T-cell (primary cell): ENCODE measurements at regions not wholly inside any gene's neighbourhood (a gene's known extent, or its start where the extent isn't known, plus 50 kb on each side); places are given as distances from the start of the nearest gene placed in this dataset.

Experiments
- ATAC-seq, 4 experiments: fragments of 200-7000 bp in 3 of 4; fragments of 150-1000 bp in 1 of 4; cut with Tn5 transposase; replicated peaks in 1 of 4; 1 replicate in 3 of 4; 2 replicates in 1 of 4; pipeline ENCODE4 v1.10.0; 2021; ENCODE audit warnings: moderate library complexity in 3 of 4, mild to moderate bottlenecking in 2 of 4, moderate number of reproducible peaks in 1 of 4
- CTCF ChIA-PET, 2 donors: fragments of 300-600 bp; sonication (Branson Sonifier 250); formaldehyde crosslinking; loops; one replicate each; lab custom pipeline; 2022; ENCODE audit warnings: antibody characterized with exemption in 2 of 2; lab: Charles Lee
- POLR2A ChIA-PET, 2 donors: fragments of 300-600 bp; sonication (Branson Sonifier 250); formaldehyde crosslinking; loops; one replicate each; lab custom pipeline; 2022; ENCODE audit warnings: antibody characterized with exemption in 2 of 2; lab: Charles Lee
- DNase-seq, 35 experiments: peaks; one replicate each; pipeline versions ENCODE4 v3.0.0 to v3.0.0-alpha.2; 2013 to 2023
- H3K27ac ChIP-seq: one replicate; pipeline ENCODE4 v1.5.1; 2013; ENCODE audit warnings: low read length
- H3K27me3 ChIP-seq, 2 experiments: replicated peaks in 1 of 2; 1 replicate in 1 of 2; 2 replicates in 1 of 2; pipeline versions ENCODE4 v1.6.1 to v1.7.0; 2013; ENCODE audit warnings: low read length in 1 of 2, mixed read lengths in 1 of 2; ENCODE audit not compliant: control insufficient read depth in 2 of 2, insufficient read depth in 2 of 2; ENCODE audit errors: extremely low read depth in 1 of 2
- H3K36me3 ChIP-seq, 2 donors: 1 replicate in 1 of 2; 2 replicates in 1 of 2; pipeline versions ENCODE4 v1.6.1 to v1.7.0; 2013; ENCODE audit warnings: low read length in 1 of 2; ENCODE audit not compliant: control insufficient read depth in 2 of 2, insufficient read depth in 1 of 2; ENCODE audit errors: extremely low read depth in 1 of 2
- H3K4me1 ChIP-seq, 2 experiments: 1 replicate in 1 of 2; 2 replicates in 1 of 2; pipeline versions ENCODE4 v1.6.1 to v1.7.0; 2013; ENCODE audit warnings: low read length in 2 of 2, mixed read lengths in 1 of 2; ENCODE audit not compliant: insufficient read depth in 2 of 2, control insufficient read depth in 1 of 2; ENCODE audit errors: extremely low read depth in 1 of 2
- H3K4me3 ChIP-seq, 2 donors: 1 replicate in 1 of 2; 2 replicates in 1 of 2; pipeline versions ENCODE4 v1.5.1 to v1.7.0; 2013; ENCODE audit warnings: mild to moderate bottlenecking in 2 of 2, low read length in 1 of 2, moderate library complexity in 1 of 2; ENCODE audit not compliant: control insufficient read depth in 1 of 2; ENCODE audit errors: extremely low read depth in 1 of 2
- H3K9me3 ChIP-seq: 2 replicates; pipeline ENCODE4 v1.7.0; 2013
- H3K27ac Mint-ChIP-seq, 2 donors: one replicate each; pipeline ENCODE4 v1.8.0; 2020 to 2021; ENCODE audit warnings: mild to moderate bottlenecking in 2 of 2, mixed read lengths in 2 of 2
- H3K27me3 Mint-ChIP-seq, 2 donors: one replicate each; pipeline ENCODE4 v1.8.0; 2021 to 2022; ENCODE audit warnings: mixed read lengths in 2 of 2
- H3K36me3 Mint-ChIP-seq: one replicate; pipeline ENCODE4 v1.8.0; 2021; ENCODE audit warnings: mixed read lengths
- H3K4me1 Mint-ChIP-seq, 3 donors: one replicate each; pipeline ENCODE4 v1.8.0; 2020 to 2022; ENCODE audit warnings: mixed read lengths in 3 of 3, mild to moderate bottlenecking in 1 of 3
- H3K4me3 Mint-ChIP-seq, 3 donors: one replicate each; pipeline ENCODE4 v1.8.0; 2020 to 2022; ENCODE audit warnings: mild to moderate bottlenecking in 3 of 3, mixed read lengths in 3 of 3, moderate library complexity in 3 of 3
- H3K9me3 Mint-ChIP-seq, 3 donors: one replicate each; pipeline ENCODE4 v1.8.0; 2020 to 2022; ENCODE audit warnings: mixed read lengths in 3 of 3
- WGBS: methylation state at CpG from one replicate; pipeline ENCODE4 v1.1.5; 2013; ENCODE audit warnings: missing lambda C conversion rate; ENCODE audit not compliant: insufficient coverage; 5-methylcytosine and 5-hydroxymethylcytosine counted together

DNA sequence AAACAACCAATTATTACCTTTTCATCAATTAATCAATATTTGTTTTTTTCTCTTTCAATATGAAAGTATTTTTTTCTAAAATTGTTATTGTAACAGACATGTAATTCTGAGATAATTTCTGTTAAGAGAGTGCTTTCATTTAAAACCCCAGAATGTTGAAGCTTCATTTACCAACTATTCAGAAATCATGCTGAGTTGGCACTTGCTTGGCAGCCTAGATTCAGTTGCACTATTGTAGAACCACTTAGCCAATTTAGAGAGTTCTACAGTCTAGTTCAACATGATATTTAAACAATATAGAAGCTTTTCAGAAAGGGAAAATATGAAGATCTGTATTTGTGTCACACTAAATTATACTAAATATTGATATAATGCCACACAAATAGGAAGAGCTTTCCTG, 56.1 kb upstream of the NKAIN2 start:
- Mint-ChIP-seq H3K4me1 (no peaks in the 10 kb centered on the region), H3K27ac (no peak overlapping the region), H3K27me3 (no peaks in the 10 kb centered on the region), H3K36me3 (no peaks in the 10 kb centered on the region), H3K4me3 (no peak overlapping the region), H3K9me3 (peaks cover 2 to 10% (median 7%) of the 10 kb centered on the region in 3 donors)
- ChIA-PET CTCF (interaction anchor here in 1 of 2 donors (0.7 kb wide), 1 partner anchor 497 kb away, joined by 6 read pairs; no protein-coding TSS in a partner anchor), POLR2A (no interaction called here)
- Histone ChIP-seq H3K4me3 (no peak overlapping the region), H3K9me3 (no peaks in the 10 kb centered on the region), H3K27ac (no peak overlapping the region), H3K27me3 (no peaks in the 10 kb centered on the region), H3K36me3 (no peaks in the 10 kb centered on the region), H3K4me1 (no peaks in the 10 kb centered on the region)
- DNase-seq (no peak), ATAC-seq (no peak)

DNA sequence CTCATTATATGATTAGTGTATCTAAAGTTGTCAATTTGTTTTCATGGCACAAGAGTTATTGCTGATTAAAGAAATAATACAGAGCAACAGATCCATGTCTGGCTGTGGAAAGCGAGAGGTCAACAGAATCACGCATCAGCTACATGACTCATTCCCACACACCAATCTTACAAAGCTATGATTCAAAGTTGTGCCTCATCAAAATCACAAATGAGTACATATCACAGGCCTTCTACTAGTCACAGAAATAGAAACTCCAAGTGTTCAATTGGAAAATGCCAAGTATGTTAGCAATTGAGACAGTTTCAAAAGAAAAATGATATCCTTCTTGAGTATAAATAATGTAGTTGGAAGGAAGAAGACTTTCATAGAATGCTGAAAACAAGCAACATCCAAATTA, 57.8 kb upstream of the NKAIN2 start:
- H3K4me3 Mint-ChIP-seq = no peak overlapping the region
- H3K27ac ChIP-seq = no peak overlapping the region
- H3K9me3 ChIP-seq = no peaks in the 10 kb centered on the region
- H3K27me3 ChIP-seq = no peaks in the 10 kb centered on the region
- no peak overlapping the region for H3K4me3 ChIP-seq
- POLR2A ChIA-PET = no interaction called here
- H3K4me1 Mint-ChIP-seq = no peaks in the 10 kb centered on the region
- no peaks in the 10 kb centered on the region for H3K36me3 ChIP-seq
- CTCF ChIA-PET = no interaction called here
- H3K36me3 Mint-ChIP-seq = no peaks in the 10 kb centered on the region
- DNase-seq (no peak), ATAC-seq (no peak)
- no peaks in the 10 kb centered on the region for H3K4me1 ChIP-seq
- no peak overlapping the region for H3K27ac Mint-ChIP-seq
- no peaks in the 10 kb centered on the region for H3K27me3 Mint-ChIP-seq
- H3K9me3 Mint-ChIP-seq = peaks cover 2 to 4% (median 3%) of the 10 kb centered on the region in 3 donors
- WGBS = no CpG with 5 or more reads among the region's 2 CpGs

DNA sequence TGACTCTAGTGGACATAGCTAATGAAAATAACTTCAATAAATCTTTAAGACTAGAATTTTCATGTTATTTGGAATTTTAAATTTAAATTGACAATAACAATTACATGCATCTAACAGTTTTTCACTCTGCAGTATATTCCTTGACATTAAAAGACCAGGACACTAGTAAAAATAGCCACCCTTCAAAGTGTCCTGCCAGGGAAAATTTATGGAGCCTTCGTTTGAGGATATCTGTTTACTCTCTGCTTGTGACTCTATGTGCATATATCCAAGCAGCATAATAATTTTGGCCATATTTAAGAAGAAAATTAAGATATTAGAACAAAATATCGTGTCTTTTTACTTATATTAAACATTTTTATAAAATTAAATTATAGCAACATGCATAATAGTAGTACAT, 58.8 kb upstream of the NKAIN2 start:
- DNase-seq (no peak), ATAC-seq (no peak)
- H3K27me3 Mint-ChIP-seq = no peaks in the 10 kb centered on the region
- H3K4me1 ChIP-seq = no peaks in the 10 kb centered on the region
- no peaks in the 10 kb centered on the region for H3K4me1 Mint-ChIP-seq
- peaks cover 2 to 4% (median 3%) of the 10 kb centered on the region in 3 donors for H3K9me3 Mint-ChIP-seq
- H3K27ac Mint-ChIP-seq = no peak overlapping the region
- H3K27ac ChIP-seq = no peak overlapping the region
- whole genome bisulfite sequencing = no CpG with 5 or more reads among the region's 2 CpGs
- H3K36me3 ChIP-seq = no peaks in the 10 kb centered on the region
- no peaks in the 10 kb centered on the region for H3K27me3 ChIP-seq
- ChIA-PET POLR2A (no interaction called here), CTCF (no interaction called here)
- H3K4me3 Mint-ChIP-seq = no peak overlapping the region
- no peaks in the 10 kb centered on the region for H3K36me3 Mint-ChIP-seq
- H3K9me3 ChIP-seq = no peaks in the 10 kb centered on the region
- H3K4me3 ChIP-seq = no peak overlapping the region

DNA sequence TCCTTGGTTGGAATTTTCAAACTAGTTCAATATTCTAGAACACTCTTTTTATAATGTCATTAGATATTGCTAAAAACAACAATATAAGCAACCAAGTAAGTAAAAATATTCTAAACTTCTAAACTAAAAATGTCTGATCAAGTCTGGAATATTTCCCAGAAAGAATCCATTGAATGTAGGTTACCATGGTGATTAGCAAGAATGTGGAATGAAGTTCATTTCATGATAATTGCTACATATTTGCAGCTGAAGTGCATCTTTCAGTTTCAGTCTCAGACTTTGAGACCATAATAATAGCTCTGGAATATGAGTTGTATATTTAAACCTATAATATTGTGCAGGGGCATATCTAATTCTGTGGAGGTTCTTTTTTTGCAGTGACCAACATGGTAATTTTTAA, 61.0 kb upstream of the NKAIN2 start:
- ATAC-seq (no peak), DNase-seq (no peak)
- Histone ChIP-seq H3K4me3 (no peak overlapping the region), H3K9me3 (no peaks in the 10 kb centered on the region), H3K36me3 (no peaks in the 10 kb centered on the region), H3K27me3 (no peaks in the 10 kb centered on the region), H3K4me1 (no peaks in the 10 kb centered on the region), H3K27ac (no peak overlapping the region)
- H3K9me3 Mint-ChIP-seq = peaks cover 0 to 4% (median 0%) of the 10 kb centered on the region in 3 donors
- H3K4me1 Mint-ChIP-seq = no peaks in the 10 kb centered on the region
- H3K36me3 Mint-ChIP-seq = no peaks in the 10 kb centered on the region
- no peaks in the 10 kb centered on the region for H3K27me3 Mint-ChIP-seq
- ChIA-PET CTCF (no interaction called here), POLR2A (no interaction called here)
- H3K4me3 Mint-ChIP-seq = no peak overlapping the region
- H3K27ac Mint-ChIP-seq = no peak overlapping the region

DNA sequence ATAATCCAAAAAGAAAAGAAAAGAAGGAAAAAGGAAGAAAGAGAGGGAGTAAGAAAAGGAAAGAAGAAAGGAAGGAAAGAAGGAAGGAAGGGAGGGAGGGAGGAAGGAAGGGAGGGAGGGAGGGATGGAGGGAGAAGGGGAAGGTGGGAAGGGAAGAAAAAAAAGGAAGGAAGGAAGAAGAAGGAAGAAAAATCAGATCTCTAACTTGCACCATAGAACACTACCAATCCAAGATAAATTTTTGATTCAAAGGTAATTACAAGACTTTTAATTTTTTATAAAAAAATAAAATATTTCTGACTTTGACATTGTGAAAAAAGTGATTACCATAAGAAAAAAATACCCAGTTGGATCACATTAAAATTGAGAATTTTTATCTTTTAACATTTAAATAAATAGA, 70.5 kb upstream of the NKAIN2 start:
- H3K4me3 Mint-ChIP-seq = no peak overlapping the region
- POLR2A ChIA-PET = no interaction called here

DNA sequence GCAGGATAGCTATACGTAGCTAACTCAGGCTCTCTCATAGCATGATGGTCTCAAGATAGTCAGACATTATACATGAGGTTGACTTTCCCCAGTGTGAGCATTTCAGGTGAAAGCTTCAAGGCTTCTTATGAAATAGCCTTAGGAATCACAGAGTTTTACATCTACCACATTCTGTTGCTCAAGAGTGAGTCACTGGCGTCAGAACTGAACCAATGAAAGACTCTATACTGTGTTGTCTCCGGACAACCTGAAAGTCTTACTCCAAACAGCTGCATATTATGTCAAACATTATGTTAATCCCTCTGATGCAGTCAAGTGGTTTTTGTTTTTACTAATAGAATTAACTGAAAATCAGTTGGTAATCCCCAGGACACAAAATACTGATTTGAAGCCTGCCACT, 79.8 kb upstream of the TRDN start:
- POLR2A ChIA-PET = no interaction called here
- H3K27me3 ChIP-seq = no peaks in the 10 kb centered on the region
- 83% methylated on average over 1 of the region's 3 CpGs for WGBS
- no peaks in the 10 kb centered on the region for H3K9me3 ChIP-seq
- DNase-seq = no peak
- CTCF ChIA-PET = no interaction called here
- H3K4me1 Mint-ChIP-seq = no peaks in the 10 kb centered on the region
- no peaks in the 10 kb centered on the region for H3K4me1 ChIP-seq
- no peak overlapping the region for H3K27ac Mint-ChIP-seq
- no peaks in the 10 kb centered on the region for H3K27me3 Mint-ChIP-seq
- no peak overlapping the region for H3K27ac ChIP-seq
- no peaks in the 10 kb centered on the region for H3K9me3 Mint-ChIP-seq
- H3K4me3 ChIP-seq = no peak overlapping the region
- H3K36me3 Mint-ChIP-seq = no peaks in the 10 kb centered on the region
- H3K4me3 Mint-ChIP-seq = no peak overlapping the region
- no peaks in the 10 kb centered on the region for H3K36me3 ChIP-seq
- no peak for ATAC-seq

More for the DNA sequence above, 70.5 kb upstream of the NKAIN2 start:
- Histone ChIP-seq H3K4me1 (no peaks in the 10 kb centered on the region), H3K27ac (no peak overlapping the region), H3K27me3 (no peaks in the 10 kb centered on the region), H3K36me3 (no peaks in the 10 kb centered on the region), H3K4me3 (no peak overlapping the region), H3K9me3 (no peaks in the 10 kb centered on the region)
- Mint-ChIP-seq H3K27ac (no peak overlapping the region), H3K36me3 (no peaks in the 10 kb centered on the region), H3K9me3 (peaks cover 0 to 9% (median 0%) of the 10 kb centered on the region in 3 donors), H3K27me3 (no peaks in the 10 kb centered on the region), H3K4me1 (no peaks in the 10 kb centered on the region)
- no peak for ATAC-seq
- CTCF ChIA-PET = no interaction called here
- no peak for DNase-seq
